ENCODE measurements at regions not wholly inside any gene's neighbourhood (a gene's known extent, or its start where the extent isn't known, plus 50 kb on each side); places are given as distances from the start of the nearest gene placed in this dataset.

- Histone ChIP-seq H3K27ac (ENCODE audit: low read depth, low read length) (no peak overlapping the region), H3K27me3 (ENCODE audit: control insufficient read depth in 1 of 2, insufficient read depth in 2 of 2, low read length in 2 of 2) (no peaks in the 10 kb centered on the region), H3K36me3 (ENCODE audit: control insufficient read depth in 1 of 2, insufficient read depth in 2 of 2, low read length in 2 of 2) (no peaks in the 10 kb centered on the region), H3K4me3 (ENCODE audit: low read depth in 1 of 2, low read length in 2 of 2) (peak overlapping the region in 1 of 2 donors; percentile 32), H3K9me3 (ENCODE audit: control insufficient read depth in 1 of 2, low read length in 2 of 2) (no peaks in the 10 kb centered on the region), H3K9ac (ENCODE audit: low read depth in 1 of 2, low read length in 2 of 2) (no peak overlapping the region), H3K4me1 (ENCODE audit: control insufficient read depth in 1 of 2, insufficient read depth in 2 of 2, low read length in 2 of 2) (peaks cover 0 to under 1% of the 10 kb centered on the region in 2 donors)
Observed at GRCh38 chr9:14978022-14979000, 68.1 kb upstream of the FREM1 start.

- Histone ChIP-seq H3K27ac (ENCODE audit: low read depth, low read length) (no peak overlapping the region), H3K4me3 (ENCODE audit: low read depth in 1 of 2, low read length in 2 of 2) (no peak overlapping the region), H3K9ac (ENCODE audit: low read depth in 1 of 2, low read length in 2 of 2) (no peak overlapping the region)
Observed at GRCh38 chr9:14967450-14968321, 57.5 kb upstream of the FREM1 start.

GRCh38 chr9:14962193-14962882 lies 52.1 kb upstream of the FREM1 start:
- H3K9me3 ChIP-seq (ENCODE audit: control insufficient read depth in 1 of 2, low read length in 2 of 2), result no peaks in the 10 kb centered on the region
- peaks cover 0 to 11% of the 10 kb centered on the region in 2 donors for H3K4me1 ChIP-seq (ENCODE audit: control insufficient read depth in 1 of 2, insufficient read depth in 2 of 2, low read length in 2 of 2)
- no peaks in the 10 kb centered on the region for H3K36me3 ChIP-seq (ENCODE audit: control insufficient read depth in 1 of 2, insufficient read depth in 2 of 2, low read length in 2 of 2)
- H3K27ac ChIP-seq (ENCODE audit: low read depth, low read length), result no peak overlapping the region
- H3K27me3 ChIP-seq (ENCODE audit: control insufficient read depth in 1 of 2, insufficient read depth in 2 of 2, low read length in 2 of 2), result no peaks in the 10 kb centered on the region
- no peak overlapping the region for H3K9ac ChIP-seq (ENCODE audit: low read depth in 1 of 2, low read length in 2 of 2)
- peak overlapping the region; percentile 25 to 40 for H3K4me3 ChIP-seq (ENCODE audit: low read depth in 1 of 2, low read length in 2 of 2)

More at GRCh38 chr9:14967450-14968321, 57.5 kb upstream of the FREM1 start:
- no peaks in the 10 kb centered on the region for H3K9me3 ChIP-seq (ENCODE audit: control insufficient read depth in 1 of 2, low read length in 2 of 2)
- no peaks in the 10 kb centered on the region for H3K27me3 ChIP-seq (ENCODE audit: control insufficient read depth in 1 of 2, insufficient read depth in 2 of 2, low read length in 2 of 2)
- H3K4me1 ChIP-seq (ENCODE audit: control insufficient read depth in 1 of 2, insufficient read depth in 2 of 2, low read length in 2 of 2), result peaks cover 0 to 8% of the 10 kb centered on the region in 2 donors
- no peaks in the 10 kb centered on the region for H3K36me3 ChIP-seq (ENCODE audit: control insufficient read depth in 1 of 2, insufficient read depth in 2 of 2, low read length in 2 of 2)

DNA sequence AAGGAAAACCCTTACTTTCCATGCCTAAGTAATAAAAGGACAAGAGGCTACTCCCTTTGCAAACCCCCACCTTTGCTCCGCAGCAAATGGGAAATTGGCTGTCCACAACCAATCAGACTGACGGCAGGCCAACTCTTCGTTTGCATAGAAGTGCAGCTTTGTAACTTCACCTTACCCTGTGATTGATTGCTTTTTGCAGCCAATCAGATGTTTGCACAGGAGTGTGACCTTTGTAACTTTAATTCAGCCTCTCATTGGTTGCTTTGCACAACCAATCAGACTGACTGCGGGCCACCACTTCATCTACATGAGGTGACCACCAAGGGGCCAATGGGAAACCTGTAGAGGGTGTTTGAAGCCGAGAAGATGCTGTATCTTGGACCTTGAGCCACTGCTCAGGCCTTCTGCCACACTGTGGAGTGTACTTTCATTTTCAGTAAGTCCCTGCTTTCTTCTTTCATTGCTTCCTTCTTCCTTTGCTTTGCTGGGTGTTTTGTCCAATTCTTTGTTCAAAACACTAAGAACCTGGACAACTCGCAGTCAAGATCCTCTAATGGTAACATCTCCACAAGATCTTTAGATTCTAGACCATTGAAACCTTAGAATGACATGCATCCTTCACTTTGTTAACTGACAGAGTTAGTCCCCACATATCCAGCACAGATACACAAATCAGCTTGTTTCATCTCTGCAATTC lies 51.3 kb upstream of the FREM1 start:
- H3K27ac ChIP-seq (ENCODE audit: low read depth, low read length), result no peak overlapping the region
- H3K36me3 ChIP-seq (ENCODE audit: control insufficient read depth in 1 of 2, insufficient read depth in 2 of 2, low read length in 2 of 2), result no peaks in the 10 kb centered on the region
- peaks cover 0 to 11% of the 10 kb centered on the region in 2 donors for H3K4me1 ChIP-seq (ENCODE audit: control insufficient read depth in 1 of 2, insufficient read depth in 2 of 2, low read length in 2 of 2)
- H3K9ac ChIP-seq (ENCODE audit: low read depth in 1 of 2, low read length in 2 of 2), result no peak overlapping the region
- no peaks in the 10 kb centered on the region for H3K9me3 ChIP-seq (ENCODE audit: control insufficient read depth in 1 of 2, low read length in 2 of 2)
- H3K4me3 ChIP-seq (ENCODE audit: low read depth in 1 of 2, low read length in 2 of 2), result peak overlapping the region; percentile 25 to 40
- no peaks in the 10 kb centered on the region for H3K27me3 ChIP-seq (ENCODE audit: control insufficient read depth in 1 of 2, insufficient read depth in 2 of 2, low read length in 2 of 2)

DNA sequence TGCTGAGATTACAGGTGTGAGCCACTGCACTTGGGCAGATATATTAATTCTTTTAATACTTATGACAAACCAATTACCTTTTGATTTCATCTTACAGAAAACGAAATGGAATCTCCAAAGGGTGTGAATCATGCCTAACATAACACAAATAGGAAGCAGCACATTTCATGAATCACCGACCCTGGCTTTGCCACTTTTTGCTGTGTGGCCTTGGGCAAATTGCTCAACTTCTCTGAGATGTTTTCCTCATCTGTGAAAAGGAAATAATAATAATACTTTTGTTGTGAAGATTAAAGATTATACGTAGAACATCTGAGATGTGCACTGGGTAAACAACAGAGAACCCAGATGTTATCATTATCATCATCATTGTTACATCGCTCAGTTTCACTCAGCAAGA lies 50.7 kb upstream of the FREM1 start:
- no peaks in the 10 kb centered on the region for H3K36me3 ChIP-seq (ENCODE audit: control insufficient read depth in 1 of 2, insufficient read depth in 2 of 2, low read length in 2 of 2)
- H3K9ac ChIP-seq (ENCODE audit: low read depth in 1 of 2, low read length in 2 of 2), result no peak overlapping the region
- H3K4me1 ChIP-seq (ENCODE audit: control insufficient read depth in 1 of 2, insufficient read depth in 2 of 2, low read length in 2 of 2), result peaks cover 0 to 11% of the 10 kb centered on the region in 2 donors
- no peaks in the 10 kb centered on the region for H3K9me3 ChIP-seq (ENCODE audit: control insufficient read depth in 1 of 2, low read length in 2 of 2)
- H3K4me3 ChIP-seq (ENCODE audit: low read depth in 1 of 2, low read length in 2 of 2), result no peak overlapping the region
- no peak overlapping the region for H3K27ac ChIP-seq (ENCODE audit: low read depth, low read length)
- H3K27me3 ChIP-seq (ENCODE audit: control insufficient read depth in 1 of 2, insufficient read depth in 2 of 2, low read length in 2 of 2), result no peaks in the 10 kb centered on the region

All from duodenal mucosa (tissue), 2 donors.